Fibroblast of the aortic adventitia (primary cell): ENCODE measurements at regions not wholly inside any gene's neighbourhood (a gene's known extent, or its start where the extent isn't known, plus 50 kb on each side); places are given as distances from the start of the nearest gene placed in this dataset.

Source experiments
- DNase-seq: peaks from one replicate; pipeline ENCODE4 v3.0.0-alpha.2; 2010; ENCODE audit warnings: low read depth
- H3K4me3 ChIP-seq: 2 replicates; pipeline ENCODE4 v1.5.1; 2011; ENCODE audit warnings: low read depth, mild to moderate bottlenecking, control low read depth, low read length, moderate library complexity
- TF ChIP-seq, protein P1 (sequence below): IDR thresholded peaks from 2 replicates; pipeline ENCODE4 v1.5.1; 2011; ENCODE audit warnings: mild to moderate bottlenecking, low read length, control low read depth, inconsistent platforms; ENCODE audit not compliant: insufficient read depth

DNA sequence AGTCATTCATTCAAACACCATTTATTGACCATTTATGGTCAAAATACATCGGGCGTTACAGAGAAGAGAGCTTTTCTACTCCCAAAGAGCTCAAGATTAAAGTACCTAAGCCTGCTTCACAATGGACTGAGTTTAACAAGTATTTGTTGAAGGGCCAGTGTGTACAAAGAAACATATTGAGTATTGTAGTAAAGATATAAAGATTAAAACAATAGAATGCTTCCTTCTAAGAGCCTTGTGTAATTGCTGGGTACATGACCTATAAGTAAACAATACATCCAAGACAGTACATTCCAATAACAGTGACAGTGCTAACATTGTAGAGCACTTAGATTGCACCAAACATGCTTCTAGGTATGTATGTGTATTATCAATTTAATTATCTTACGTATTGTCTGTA lies 695.5 kb downstream of the PCDH7 start:
- TF ChIP-seq, protein P1, sequence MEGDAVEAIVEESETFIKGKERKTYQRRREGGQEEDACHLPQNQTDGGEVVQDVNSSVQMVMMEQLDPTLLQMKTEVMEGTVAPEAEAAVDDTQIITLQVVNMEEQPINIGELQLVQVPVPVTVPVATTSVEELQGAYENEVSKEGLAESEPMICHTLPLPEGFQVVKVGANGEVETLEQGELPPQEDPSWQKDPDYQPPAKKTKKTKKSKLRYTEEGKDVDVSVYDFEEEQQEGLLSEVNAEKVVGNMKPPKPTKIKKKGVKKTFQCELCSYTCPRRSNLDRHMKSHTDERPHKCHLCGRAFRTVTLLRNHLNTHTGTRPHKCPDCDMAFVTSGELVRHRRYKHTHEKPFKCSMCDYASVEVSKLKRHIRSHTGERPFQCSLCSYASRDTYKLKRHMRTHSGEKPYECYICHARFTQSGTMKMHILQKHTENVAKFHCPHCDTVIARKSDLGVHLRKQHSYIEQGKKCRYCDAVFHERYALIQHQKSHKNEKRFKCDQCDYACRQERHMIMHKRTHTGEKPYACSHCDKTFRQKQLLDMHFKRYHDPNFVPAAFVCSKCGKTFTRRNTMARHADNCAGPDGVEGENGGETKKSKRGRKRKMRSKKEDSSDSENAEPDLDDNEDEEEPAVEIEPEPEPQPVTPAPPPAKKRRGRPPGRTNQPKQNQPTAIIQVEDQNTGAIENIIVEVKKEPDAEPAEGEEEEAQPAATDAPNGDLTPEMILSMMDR, result no peak
- no peak for DNase-seq
- no peak overlapping the region for H3K4me3 ChIP-seq

DNA sequence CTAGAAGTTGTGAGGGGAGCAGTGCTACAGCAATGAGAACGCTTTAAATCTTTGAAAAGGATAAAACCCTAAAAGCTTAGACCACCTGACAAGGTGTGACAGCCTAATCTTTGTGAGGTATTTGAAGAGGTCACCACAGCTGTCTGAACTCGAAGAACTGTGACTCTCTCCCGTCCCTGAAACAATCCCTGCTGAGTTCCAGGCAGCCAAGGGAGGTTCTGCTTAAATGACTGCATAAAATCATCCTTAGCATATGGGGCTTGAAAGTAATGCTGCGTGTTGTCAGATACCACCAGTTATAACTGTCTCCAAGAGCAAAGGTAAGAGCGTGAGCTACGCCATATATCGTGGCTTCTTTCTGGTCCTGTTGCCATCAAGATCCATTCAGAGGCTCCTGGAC lies 696.3 kb downstream of the PCDH7 start:
- no peak for DNase-seq
- H3K4me3 ChIP-seq, result no peak overlapping the region
- TF ChIP-seq, protein P1, result no peak

DNA sequence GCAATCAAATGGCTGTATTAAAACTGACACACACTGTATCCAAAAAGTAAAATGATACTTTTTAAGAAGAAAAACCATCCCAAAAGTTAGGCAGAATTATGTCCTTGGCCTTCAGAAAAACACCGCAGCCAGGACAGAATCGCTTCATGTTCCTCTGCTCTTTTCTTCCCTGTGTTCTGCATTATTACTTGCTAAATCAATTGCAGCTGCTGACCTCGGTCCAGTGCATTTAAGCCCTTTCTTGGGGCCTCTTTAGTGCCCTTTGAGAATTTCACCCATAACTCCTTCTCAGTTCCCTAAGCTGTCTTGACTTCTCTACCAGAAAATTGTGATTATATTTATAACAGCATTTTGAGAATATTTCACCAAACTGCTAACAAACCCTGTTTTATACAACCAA lies 696.9 kb downstream of the PCDH7 start:
- H3K4me3 ChIP-seq, result no peak overlapping the region
- TF ChIP-seq, protein P1, result no peak
- DNase-seq, result no peak

DNA sequence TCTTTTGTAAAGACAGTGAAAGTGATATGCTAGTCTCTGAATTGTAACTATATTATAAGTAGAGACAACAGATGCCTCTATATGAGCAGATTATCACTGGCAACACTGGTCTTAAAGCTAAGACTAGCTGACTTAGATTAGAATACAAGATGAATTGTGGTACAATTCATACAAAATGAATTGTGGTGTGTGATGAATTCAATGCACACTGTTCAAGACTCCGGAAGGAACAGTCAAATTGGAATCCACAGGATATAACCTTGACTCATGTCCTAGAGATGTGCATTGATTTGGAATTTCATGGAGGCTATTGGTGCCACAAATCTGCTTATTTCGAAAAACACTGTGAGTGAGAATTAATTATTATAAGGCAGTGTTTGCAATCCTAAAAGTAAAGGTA lies 701.8 kb downstream of the PCDH7 start:
- H3K4me3 ChIP-seq, result no peak overlapping the region
- TF ChIP-seq, protein P1, result no peak
- no peak for DNase-seq

DNA sequence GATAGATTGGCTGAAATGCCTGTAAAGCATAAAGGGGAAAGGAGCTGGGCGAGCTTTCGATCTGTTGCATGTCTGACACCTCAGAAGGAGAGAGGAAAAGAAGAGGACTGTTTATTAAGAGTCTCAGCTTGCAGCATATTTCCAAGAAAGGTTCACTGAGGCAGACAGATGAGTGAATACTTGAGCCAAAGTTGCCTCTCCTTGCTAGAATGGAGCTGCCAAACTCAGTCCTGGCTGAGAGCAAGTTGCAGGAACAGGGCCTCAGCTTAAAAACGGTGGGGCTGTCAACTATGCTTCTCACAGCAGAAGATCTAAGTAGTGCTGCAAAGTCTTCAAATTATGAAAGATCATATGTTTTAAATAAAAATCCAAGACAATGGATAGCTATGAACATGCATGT lies 707.5 kb downstream of the PCDH7 start:
- TF ChIP-seq, protein P1, result no peak
- H3K4me3 ChIP-seq, result no peak overlapping the region
- DNase-seq, result no peak

DNA sequence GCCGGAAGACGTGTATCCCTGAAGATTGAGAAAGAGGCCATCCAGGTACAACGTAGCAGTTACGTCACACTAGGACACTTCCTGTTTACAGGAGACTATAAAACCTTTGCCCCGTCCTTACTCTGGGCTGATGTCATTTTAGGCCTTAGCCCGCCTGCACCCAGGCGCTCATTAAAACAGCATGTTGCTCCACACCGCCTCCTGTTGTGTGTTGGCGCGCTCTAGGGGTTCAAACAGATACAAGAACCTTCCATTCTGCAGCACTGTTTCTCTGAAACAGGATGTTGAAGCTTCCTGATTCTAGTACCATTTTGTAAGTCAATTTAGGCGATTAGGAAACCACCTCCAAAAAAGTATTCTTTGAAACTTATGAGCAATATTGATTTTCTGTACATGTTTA lies 722.1 kb downstream of the PCDH7 start:
- H3K4me3 ChIP-seq, result no peak overlapping the region
- no peak for DNase-seq
- TF ChIP-seq, protein P1, result no peak

DNA sequence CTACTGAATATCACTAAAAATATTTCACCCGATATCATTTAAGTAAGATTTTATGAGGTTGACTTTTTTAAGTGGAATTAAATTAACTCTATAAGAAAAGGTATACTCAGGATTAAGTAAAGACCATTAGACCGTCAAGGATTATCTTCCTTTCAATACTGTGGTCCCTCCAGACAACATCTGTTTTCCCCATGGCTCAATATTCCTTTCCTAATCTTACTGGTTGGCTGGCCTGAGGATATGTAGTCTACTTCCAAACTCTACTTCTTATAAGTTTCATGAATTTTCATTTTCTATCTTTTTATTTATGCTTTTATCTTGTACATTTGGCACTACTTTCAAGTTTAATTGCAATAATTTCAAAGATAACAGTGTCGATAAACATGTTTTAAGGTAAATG lies 725.4 kb downstream of the PCDH7 start:
- no peak overlapping the region for H3K4me3 ChIP-seq
- TF ChIP-seq, protein P1, result no peak
- no peak for DNase-seq
